T-cell (primary cell): ENCODE measurements at regions not wholly inside any gene's neighbourhood (a gene's known extent, or its start where the extent isn't known, plus 50 kb on each side); places are given as distances from the start of the nearest gene placed in this dataset.

Experiments used
- ATAC-seq, 4 experiments: fragments of 200-7000 bp in 3 of 4; fragments of 150-1000 bp in 1 of 4; cut with Tn5 transposase; replicated peaks in 1 of 4; 1 replicate in 3 of 4; 2 replicates in 1 of 4; pipeline ENCODE4 v1.10.0; 2021; ENCODE audit warnings: moderate library complexity in 3 of 4, mild to moderate bottlenecking in 2 of 4, moderate number of reproducible peaks in 1 of 4
- CTCF ChIA-PET, 2 donors: fragments of 300-600 bp; sonication (Branson Sonifier 250); formaldehyde crosslinking; loops; one replicate each; lab custom pipeline; 2022; ENCODE audit warnings: antibody characterized with exemption in 2 of 2; lab: Charles Lee
- POLR2A ChIA-PET, 2 donors: fragments of 300-600 bp; sonication (Branson Sonifier 250); formaldehyde crosslinking; loops; one replicate each; lab custom pipeline; 2022; ENCODE audit warnings: antibody characterized with exemption in 2 of 2; lab: Charles Lee
- DNase-seq, 35 experiments: peaks; one replicate each; pipeline versions ENCODE4 v3.0.0 to v3.0.0-alpha.2; 2013 to 2023
- H3K27ac ChIP-seq: one replicate; pipeline ENCODE4 v1.5.1; 2013; ENCODE audit warnings: low read length
- H3K27me3 ChIP-seq, 2 experiments: replicated peaks in 1 of 2; 1 replicate in 1 of 2; 2 replicates in 1 of 2; pipeline versions ENCODE4 v1.6.1 to v1.7.0; 2013; ENCODE audit warnings: low read length in 1 of 2, mixed read lengths in 1 of 2; ENCODE audit not compliant: control insufficient read depth in 2 of 2, insufficient read depth in 2 of 2; ENCODE audit errors: extremely low read depth in 1 of 2
- H3K36me3 ChIP-seq, 2 donors: 1 replicate in 1 of 2; 2 replicates in 1 of 2; pipeline versions ENCODE4 v1.6.1 to v1.7.0; 2013; ENCODE audit warnings: low read length in 1 of 2; ENCODE audit not compliant: control insufficient read depth in 2 of 2, insufficient read depth in 1 of 2; ENCODE audit errors: extremely low read depth in 1 of 2
- H3K4me1 ChIP-seq, 2 experiments: 1 replicate in 1 of 2; 2 replicates in 1 of 2; pipeline versions ENCODE4 v1.6.1 to v1.7.0; 2013; ENCODE audit warnings: low read length in 2 of 2, mixed read lengths in 1 of 2; ENCODE audit not compliant: insufficient read depth in 2 of 2, control insufficient read depth in 1 of 2; ENCODE audit errors: extremely low read depth in 1 of 2
- H3K4me3 ChIP-seq, 2 donors: 1 replicate in 1 of 2; 2 replicates in 1 of 2; pipeline versions ENCODE4 v1.5.1 to v1.7.0; 2013; ENCODE audit warnings: mild to moderate bottlenecking in 2 of 2, low read length in 1 of 2, moderate library complexity in 1 of 2; ENCODE audit not compliant: control insufficient read depth in 1 of 2; ENCODE audit errors: extremely low read depth in 1 of 2
- H3K9me3 ChIP-seq: 2 replicates; pipeline ENCODE4 v1.7.0; 2013
- H3K27ac Mint-ChIP-seq, 2 donors: one replicate each; pipeline ENCODE4 v1.8.0; 2020 to 2021; ENCODE audit warnings: mild to moderate bottlenecking in 2 of 2, mixed read lengths in 2 of 2
- H3K27me3 Mint-ChIP-seq, 2 donors: one replicate each; pipeline ENCODE4 v1.8.0; 2021 to 2022; ENCODE audit warnings: mixed read lengths in 2 of 2
- H3K36me3 Mint-ChIP-seq: one replicate; pipeline ENCODE4 v1.8.0; 2021; ENCODE audit warnings: mixed read lengths
- H3K4me1 Mint-ChIP-seq, 3 donors: one replicate each; pipeline ENCODE4 v1.8.0; 2020 to 2022; ENCODE audit warnings: mixed read lengths in 3 of 3, mild to moderate bottlenecking in 1 of 3
- H3K4me3 Mint-ChIP-seq, 3 donors: one replicate each; pipeline ENCODE4 v1.8.0; 2020 to 2022; ENCODE audit warnings: mild to moderate bottlenecking in 3 of 3, mixed read lengths in 3 of 3, moderate library complexity in 3 of 3
- H3K9me3 Mint-ChIP-seq, 3 donors: one replicate each; pipeline ENCODE4 v1.8.0; 2020 to 2022; ENCODE audit warnings: mixed read lengths in 3 of 3
- WGBS: methylation state at CpG from one replicate; pipeline ENCODE4 v1.1.5; 2013; ENCODE audit warnings: missing lambda C conversion rate; ENCODE audit not compliant: insufficient coverage; 5-methylcytosine and 5-hydroxymethylcytosine counted together

DNA sequence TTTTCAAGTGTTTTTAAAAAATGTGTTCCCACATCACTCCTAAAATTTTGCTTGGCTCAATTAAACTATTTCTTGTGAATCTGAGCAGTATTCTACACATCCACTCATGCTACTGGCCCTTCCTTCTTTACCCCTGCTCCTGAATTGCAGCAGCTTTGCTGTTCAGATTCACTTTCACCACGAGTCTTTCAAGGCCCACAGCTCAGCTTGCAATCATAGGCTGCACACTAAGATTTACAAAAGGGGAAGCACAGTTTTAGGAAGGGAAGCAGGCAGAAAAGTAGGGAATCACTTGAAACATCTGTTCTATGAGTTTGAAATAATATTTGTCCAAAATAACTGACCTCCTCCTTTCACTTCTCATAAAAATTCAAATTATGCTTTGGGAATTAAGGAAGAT lies 70.9 kb upstream of the EDEM3 start:
- no peaks in the 10 kb centered on the region for H3K4me1 ChIP-seq
- ATAC-seq (no peak), DNase-seq (no peak)
- H3K36me3 ChIP-seq: peaks cover 3 to 24% of the 10 kb centered on the region in 2 donors
- no peaks in the 10 kb centered on the region for H3K27me3 ChIP-seq
- CTCF ChIA-PET: no interaction called here
- no peak overlapping the region for H3K27ac ChIP-seq
- H3K9me3 ChIP-seq: no peaks in the 10 kb centered on the region
- Mint-ChIP-seq H3K4me1 (peaks cover 0 to under 1% (median 0%) of the 10 kb centered on the region in 3 donors), H3K27me3 (no peaks in the 10 kb centered on the region), H3K9me3 (no peaks in the 10 kb centered on the region), H3K4me3 (no peak overlapping the region), H3K36me3 (peaks cover 48% of the 10 kb centered on the region), H3K27ac (no peak overlapping the region)
- no peak overlapping the region for H3K4me3 ChIP-seq
- no CpG with 5 or more reads among the region's 1 CpG for WGBS
- POLR2A ChIA-PET: no interaction called here

DNA sequence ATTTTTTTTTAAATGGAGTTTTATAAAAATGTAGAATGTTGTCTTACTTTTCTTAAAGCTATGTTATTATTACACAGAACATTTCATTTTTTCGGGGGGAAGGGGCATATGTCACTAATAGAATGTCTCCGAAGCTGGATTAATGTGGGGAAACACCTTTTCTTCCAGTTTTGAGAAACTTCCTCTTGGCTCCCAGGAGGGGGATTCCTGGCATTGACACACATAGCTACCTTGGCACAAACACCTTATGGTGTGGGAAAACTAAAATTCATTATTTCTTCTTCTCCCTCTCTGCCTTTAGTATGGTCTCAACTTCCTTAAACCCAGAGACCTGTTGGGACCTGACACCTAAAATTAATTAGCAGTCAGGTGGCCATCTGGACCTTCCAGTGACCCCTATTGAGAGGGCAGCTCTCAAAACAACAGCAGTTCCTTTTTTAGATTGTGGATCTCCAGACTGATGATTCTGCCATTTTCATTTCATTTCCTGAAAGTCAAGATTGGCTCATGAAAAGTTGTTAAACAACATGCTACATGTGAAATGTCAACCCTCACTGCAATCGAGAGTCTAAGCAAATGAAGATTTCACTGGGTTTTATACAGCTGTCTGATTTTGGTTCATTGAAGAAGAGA lies 70.1 kb upstream of the EDEM3 start:
- ATAC-seq (no peak), DNase-seq (no peak)
- Mint-ChIP-seq H3K9me3 (no peaks in the 10 kb centered on the region), H3K27ac (no peak overlapping the region), H3K4me1 (peaks cover 0 to 5% (median 0%) of the 10 kb centered on the region in 3 donors), H3K36me3 (peaks cover 45% of the 10 kb centered on the region), H3K4me3 (no peak overlapping the region), H3K27me3 (no peaks in the 10 kb centered on the region)
- no peaks in the 10 kb centered on the region for H3K9me3 ChIP-seq
- no peak overlapping the region for H3K27ac ChIP-seq
- CTCF ChIA-PET: no interaction called here
- POLR2A ChIA-PET: interaction anchor here in 1 of 2 donors (0.5 to 0.6 kb wide), 2 partner anchors 38 to 82 kb away, joined by 3 to 8 read pairs; no protein-coding TSS in a partner anchor
- WGBS: no CpG with 5 or more reads among the region's 3 CpGs
- H3K4me1 ChIP-seq: no peaks in the 10 kb centered on the region
- H3K27me3 ChIP-seq: no peaks in the 10 kb centered on the region
- H3K4me3 ChIP-seq: no peak overlapping the region
- peaks cover 3 to 29% of the 10 kb centered on the region in 2 donors for H3K36me3 ChIP-seq

DNA sequence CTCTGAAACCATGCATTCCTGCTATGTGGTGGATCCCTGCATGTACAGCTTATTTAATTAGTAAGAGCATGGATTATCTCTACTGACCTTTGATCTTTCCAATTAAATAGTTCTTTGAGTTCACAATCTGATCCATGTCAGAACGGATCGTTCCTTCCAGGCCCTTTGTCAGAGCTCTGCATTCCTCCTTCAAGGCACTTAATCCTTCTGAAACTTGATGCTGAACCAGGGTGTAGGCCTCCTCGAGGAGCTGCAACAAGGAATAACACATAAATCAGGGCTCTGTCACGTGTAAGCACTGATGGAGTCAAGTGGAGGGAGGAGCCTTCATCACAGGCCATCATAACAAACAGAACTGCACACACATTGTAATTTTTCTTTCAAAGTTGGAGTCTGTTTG lies 68.4 kb upstream of the EDEM3 start:
- no CpG with 5 or more reads among the region's 4 CpGs for WGBS
- Histone ChIP-seq H3K36me3 (peaks cover 3 to 38% of the 10 kb centered on the region in 2 donors), H3K27me3 (no peaks in the 10 kb centered on the region), H3K4me3 (no peak overlapping the region), H3K9me3 (no peaks in the 10 kb centered on the region), H3K27ac (no peak overlapping the region), H3K4me1 (no peaks in the 10 kb centered on the region)
- no peak for ATAC-seq
- H3K27ac Mint-ChIP-seq: no peak overlapping the region
- DNase-seq: no peak
- H3K4me1 Mint-ChIP-seq: peaks cover 0 to 5% (median 0%) of the 10 kb centered on the region in 3 donors
- H3K4me3 Mint-ChIP-seq: no peak overlapping the region
- H3K36me3 Mint-ChIP-seq: peaks cover 55% of the 10 kb centered on the region
- H3K9me3 Mint-ChIP-seq: no peaks in the 10 kb centered on the region
- CTCF ChIA-PET: no interaction called here
- POLR2A ChIA-PET: no interaction called here
- no peaks in the 10 kb centered on the region for H3K27me3 Mint-ChIP-seq

DNA sequence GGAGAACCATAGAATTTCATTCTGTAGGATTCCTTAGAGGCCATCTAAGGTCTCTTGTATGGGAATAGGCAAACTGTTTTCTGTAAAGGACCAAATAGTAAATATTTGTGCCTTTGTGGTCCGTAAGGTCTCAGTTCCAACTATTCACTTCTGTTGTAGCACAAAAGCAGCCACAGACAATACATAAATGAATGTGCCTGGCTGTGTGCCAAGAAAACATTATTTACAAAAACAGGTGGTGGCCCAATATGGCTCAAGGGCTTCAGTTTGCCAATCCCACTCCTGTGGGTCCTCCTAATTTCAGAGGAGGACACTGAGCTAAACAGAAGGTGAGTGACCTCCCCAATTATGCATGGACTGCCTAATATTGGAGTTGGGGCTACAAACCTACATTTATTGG lies 67.6 kb upstream of the EDEM3 start:
- Mint-ChIP-seq H3K36me3 (peaks cover 62% of the 10 kb centered on the region), H3K27me3 (no peaks in the 10 kb centered on the region), H3K9me3 (peaks cover 0 to 3% (median 0%) of the 10 kb centered on the region in 3 donors), H3K4me1 (peaks cover 0 to 5% (median 0%) of the 10 kb centered on the region in 3 donors), H3K27ac (no peak overlapping the region), H3K4me3 (no peak overlapping the region)
- H3K27me3 ChIP-seq: no peaks in the 10 kb centered on the region
- CTCF ChIA-PET: no interaction called here
- H3K27ac ChIP-seq: no peak overlapping the region
- POLR2A ChIA-PET: interaction anchor here in 1 of 2 donors (0.6 kb wide), 1 partner anchor 790 kb away, joined by 3 read pairs; no protein-coding TSS in a partner anchor
- no peak overlapping the region for H3K4me3 ChIP-seq
- DNase-seq: no peak
- ATAC-seq: no peak
- no CpG with 5 or more reads among the region's 1 CpG for WGBS
- peaks cover 3 to 41% of the 10 kb centered on the region in 2 donors for H3K36me3 ChIP-seq
- no peaks in the 10 kb centered on the region for H3K9me3 ChIP-seq
- H3K4me1 ChIP-seq: no peaks in the 10 kb centered on the region

DNA sequence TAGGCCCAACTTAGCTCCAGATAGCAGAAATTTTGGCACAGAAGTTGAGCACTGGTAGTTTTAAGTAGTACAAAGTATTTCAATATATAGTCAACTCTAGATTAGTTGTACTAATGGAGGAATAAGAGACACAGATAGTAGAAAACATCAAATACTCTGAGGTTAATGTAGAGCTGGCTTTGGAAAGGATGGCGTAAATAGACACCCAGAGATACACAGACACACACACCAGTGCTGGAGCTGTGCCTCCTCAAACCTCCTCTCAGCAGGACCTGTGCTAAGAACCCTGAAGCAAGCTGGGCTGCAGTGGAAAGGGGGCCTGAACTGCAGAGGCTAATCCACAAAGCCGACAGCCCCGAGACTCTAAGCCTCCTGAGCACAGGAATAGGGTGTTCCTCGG lies 67.0 kb upstream of the EDEM3 start:
- Mint-ChIP-seq H3K27ac (no peak overlapping the region), H3K4me3 (no peak overlapping the region), H3K9me3 (peaks cover 0 to 3% (median 0%) of the 10 kb centered on the region in 3 donors), H3K36me3 (peaks cover 63% of the 10 kb centered on the region), H3K27me3 (no peaks in the 10 kb centered on the region), H3K4me1 (peaks cover 0 to 5% (median 0%) of the 10 kb centered on the region in 3 donors)
- no peak overlapping the region for H3K4me3 ChIP-seq
- DNase-seq (no peak), ATAC-seq (no peak)
- H3K9me3 ChIP-seq: no peaks in the 10 kb centered on the region
- H3K27me3 ChIP-seq: no peaks in the 10 kb centered on the region
- 92% methylated on average over 2 of the region's 4 CpGs for WGBS
- ChIA-PET CTCF (interaction anchor here (0.5 to 1.0 kb wide), 5 partner anchors 8 to 161 kb away, joined by 3 to 7 read pairs (median 3); no protein-coding TSS in a partner anchor), POLR2A (interaction anchor here in 1 of 2 donors (0.6 kb wide), 1 partner anchor 790 kb away, joined by 3 read pairs; no protein-coding TSS in a partner anchor)
- no peak overlapping the region for H3K27ac ChIP-seq
- peaks cover 3 to 41% of the 10 kb centered on the region in 2 donors for H3K36me3 ChIP-seq
- no peaks in the 10 kb centered on the region for H3K4me1 ChIP-seq

DNA sequence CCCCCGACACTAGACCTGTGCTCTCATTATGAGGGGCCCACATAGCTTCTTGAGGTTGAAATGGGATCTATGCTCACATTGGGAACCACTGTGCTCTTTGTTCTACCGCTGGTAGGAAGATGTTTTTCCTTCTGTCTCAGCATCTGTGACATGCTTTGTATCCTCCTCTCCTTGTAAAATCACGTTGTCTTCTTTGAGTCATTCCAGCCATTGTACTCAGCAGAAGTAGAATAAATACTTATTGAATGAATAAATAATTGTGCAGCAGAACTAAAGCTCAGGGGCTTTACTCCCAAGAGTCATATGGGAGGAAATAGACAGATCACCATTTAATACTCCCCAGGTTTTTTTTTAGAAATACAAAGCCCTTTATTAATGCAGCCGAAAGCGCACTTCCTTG lies 66.3 kb upstream of the EDEM3 start:
- H3K27me3 Mint-ChIP-seq: no peaks in the 10 kb centered on the region
- Histone ChIP-seq H3K27ac (no peak overlapping the region), H3K4me1 (no peaks in the 10 kb centered on the region), H3K4me3 (no peak overlapping the region), H3K27me3 (no peaks in the 10 kb centered on the region), H3K36me3 (peaks cover 3 to 41% of the 10 kb centered on the region in 2 donors), H3K9me3 (no peaks in the 10 kb centered on the region)
- POLR2A ChIA-PET: no interaction called here
- H3K4me1 Mint-ChIP-seq: peaks cover 0 to 5% (median 0%) of the 10 kb centered on the region in 3 donors
- H3K4me3 Mint-ChIP-seq: no peak overlapping the region
- CTCF ChIA-PET: interaction anchor here in 1 of 2 donors (0.6 to 1.0 kb wide), 4 partner anchors 9 to 32 kb away, joined by 3 to 7 read pairs (median 4); no protein-coding TSS in a partner anchor
- no peak overlapping the region for H3K27ac Mint-ChIP-seq
- no peak for DNase-seq
- WGBS: no CpG with 5 or more reads among the region's 5 CpGs
- peaks cover 0 to 3% (median 0%) of the 10 kb centered on the region in 3 donors for H3K9me3 Mint-ChIP-seq
- H3K36me3 Mint-ChIP-seq: peaks cover 66% of the 10 kb centered on the region
- no peak for ATAC-seq
